T1000 (cell line): ENCODE measurements at regions not wholly inside any gene's neighbourhood (a gene's known extent, or its start where the extent isn't known, plus 50 kb on each side); places are given as distances from the start of the nearest gene placed in this dataset.
"Not testable (repeated sequence)": the region's sequence is repeated elsewhere in the genome, so short reads cannot be mapped to it uniquely, and the experiment has no call there.

Source experiments
- DNase-seq: peaks from one replicate; lab custom pipeline; 2025; ENCODE audit warnings: mixed read lengths; lab: John Stamatoyannopoulos, UW

DNA sequence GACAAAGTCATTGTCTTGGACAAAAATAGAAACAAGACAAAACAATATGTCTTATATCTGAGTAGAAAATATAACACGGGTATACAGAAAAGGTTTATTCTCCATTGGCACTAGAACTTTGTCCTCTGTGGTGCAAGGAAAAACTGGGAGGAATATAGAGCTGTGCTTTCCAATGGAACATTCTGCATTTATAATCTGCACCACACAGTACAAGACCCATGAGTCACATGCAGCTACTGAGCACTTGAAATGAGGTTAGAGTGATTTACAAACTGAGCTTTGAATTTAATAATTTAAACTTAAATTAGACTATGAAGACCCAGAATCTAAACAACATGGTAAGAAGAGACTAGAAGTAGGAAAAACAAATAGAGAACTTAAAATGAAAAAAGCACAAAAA lies 86.1 kb downstream of the RAP2A start:
- no peak for DNase-seq

DNA sequence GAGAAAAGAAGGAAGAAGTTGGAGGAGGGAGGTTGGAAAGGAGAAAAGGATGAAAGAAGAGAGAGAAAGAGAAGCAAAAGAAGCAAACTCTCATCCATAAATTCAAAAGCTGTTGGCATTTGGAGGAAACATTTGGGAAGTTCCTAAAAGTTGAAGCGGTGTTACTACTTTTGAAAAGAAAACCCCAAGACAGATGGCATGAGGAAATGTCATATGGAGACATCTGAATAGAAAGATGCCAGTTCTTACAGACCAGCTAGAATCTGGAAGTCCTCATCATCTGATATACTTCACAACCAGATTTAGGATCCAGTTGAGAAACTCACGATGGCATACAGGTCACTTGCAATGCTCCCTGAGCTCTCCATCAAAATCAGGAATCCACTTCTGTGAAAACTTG lies 86.9 kb downstream of the RAP2A start:
- DNase-seq, result no peak

DNA sequence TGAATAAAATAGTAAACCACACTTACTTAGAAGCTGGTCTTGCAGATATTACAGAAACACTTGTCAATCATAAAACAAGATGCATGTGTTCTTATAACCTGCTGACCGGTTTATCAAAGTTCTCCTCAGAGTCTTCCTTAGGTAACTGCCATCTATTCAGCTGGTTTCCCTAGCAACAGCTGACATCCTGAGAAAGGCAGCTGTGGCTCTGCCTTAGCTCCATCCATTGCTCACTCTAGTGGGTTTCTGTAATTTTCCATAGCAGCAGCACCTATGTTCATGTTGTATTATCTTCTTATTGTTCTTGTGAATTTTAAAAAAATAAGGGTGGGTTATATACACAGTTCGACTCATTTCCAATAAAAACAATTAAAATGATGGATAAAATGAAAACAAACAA lies 87.8 kb downstream of the RAP2A start:
- DNase-seq, result no peak

DNA sequence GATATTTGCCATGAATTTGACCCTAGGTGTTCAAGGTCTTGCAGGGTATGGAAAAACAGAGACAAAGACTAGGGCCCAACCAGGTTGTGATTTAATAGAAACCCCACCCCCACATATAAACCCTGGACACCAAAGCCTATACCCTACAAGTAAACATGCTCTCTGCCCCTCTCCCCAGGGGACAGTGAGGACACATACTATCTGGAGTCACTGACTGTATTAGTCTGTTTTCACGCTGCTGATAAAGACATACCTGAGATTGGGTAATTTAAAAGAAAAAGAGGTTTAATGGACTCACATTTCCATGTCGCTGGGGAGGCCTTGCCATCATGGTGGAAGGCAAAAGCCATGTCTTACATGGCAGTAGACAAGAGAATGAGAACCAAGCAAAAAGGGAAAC lies 88.3 kb downstream of the RAP2A start:
- no peak for DNase-seq

DNA sequence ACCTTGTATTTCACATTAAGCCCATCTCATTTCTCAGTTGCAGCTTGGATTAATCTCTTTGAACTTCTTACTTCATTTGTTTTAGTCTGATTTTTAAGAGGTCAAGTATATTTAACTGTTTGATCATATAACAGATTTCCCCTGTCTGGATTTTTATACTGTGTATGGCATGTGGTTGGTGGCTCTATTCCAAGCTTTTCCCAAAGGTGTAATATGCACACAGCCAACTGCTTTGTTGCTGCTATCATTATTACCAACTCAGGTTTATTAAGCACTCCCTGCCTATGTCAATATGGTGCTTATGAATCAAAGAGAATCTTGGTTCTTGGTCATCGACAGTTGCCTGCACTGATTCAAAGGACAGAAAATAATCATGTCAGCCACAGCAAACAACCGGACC lies 92.6 kb downstream of the RAP2A start:
- DNase-seq, result no peak

DNA sequence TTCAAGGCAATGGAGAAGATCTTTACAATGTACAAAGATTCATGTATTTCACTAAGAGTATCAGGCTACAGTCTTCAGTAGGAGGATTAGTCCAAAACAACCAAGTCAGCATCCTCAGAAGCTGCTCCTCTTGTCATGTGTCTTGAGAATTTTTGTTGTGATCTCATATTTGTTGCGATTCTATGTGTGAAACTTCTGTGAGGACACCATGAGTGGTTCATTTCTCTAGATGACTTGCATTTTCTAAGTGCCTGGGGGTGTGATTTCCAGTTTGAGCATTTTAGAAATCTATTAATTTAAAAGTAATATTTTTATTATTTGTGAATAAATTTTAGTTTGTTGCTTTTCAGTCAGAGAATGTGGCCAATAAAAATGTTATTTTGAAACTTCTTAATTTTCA lies 94.5 kb downstream of the RAP2A start:
- DNase-seq, result no peak

DNA sequence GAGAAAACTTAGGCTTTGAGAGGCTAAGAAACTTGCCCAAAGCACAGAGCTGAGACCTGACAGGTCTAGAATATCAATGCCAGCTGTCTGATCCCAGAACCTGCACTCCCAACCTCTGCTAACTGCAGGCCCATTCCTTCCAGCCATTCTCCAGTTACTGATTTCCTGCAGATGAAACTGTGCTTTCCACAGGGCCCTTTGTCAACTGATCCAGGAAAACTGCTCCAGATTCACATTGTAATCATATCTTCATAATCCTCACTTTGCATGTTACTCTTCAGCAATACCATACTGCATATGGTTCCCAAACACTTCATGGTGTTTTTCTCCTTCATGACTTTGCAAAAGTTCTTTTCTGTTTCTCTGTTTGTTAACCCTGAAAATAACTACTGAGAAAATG lies 100.6 kb downstream of the RAP2A start:
- no peak for DNase-seq

DNA sequence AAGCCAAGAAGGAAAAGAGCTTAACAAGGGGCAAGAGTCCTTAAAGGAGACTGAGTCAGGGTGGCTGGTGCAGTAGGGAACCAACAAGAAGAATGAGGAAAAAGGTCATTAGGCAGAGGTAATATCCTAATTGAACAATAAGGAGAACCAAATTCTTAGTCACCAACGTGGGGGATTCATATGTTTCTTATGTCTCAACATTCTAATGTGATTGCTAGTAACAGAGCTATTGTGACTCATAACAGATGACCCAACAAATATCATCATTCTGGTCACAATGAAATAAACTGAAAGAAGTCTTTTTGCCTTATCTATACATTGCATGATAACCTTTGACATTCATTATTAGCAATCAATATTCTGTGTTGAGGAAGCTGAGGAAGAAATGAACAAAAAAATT lies 101.6 kb downstream of the RAP2A start:
- no peak for DNase-seq

DNA sequence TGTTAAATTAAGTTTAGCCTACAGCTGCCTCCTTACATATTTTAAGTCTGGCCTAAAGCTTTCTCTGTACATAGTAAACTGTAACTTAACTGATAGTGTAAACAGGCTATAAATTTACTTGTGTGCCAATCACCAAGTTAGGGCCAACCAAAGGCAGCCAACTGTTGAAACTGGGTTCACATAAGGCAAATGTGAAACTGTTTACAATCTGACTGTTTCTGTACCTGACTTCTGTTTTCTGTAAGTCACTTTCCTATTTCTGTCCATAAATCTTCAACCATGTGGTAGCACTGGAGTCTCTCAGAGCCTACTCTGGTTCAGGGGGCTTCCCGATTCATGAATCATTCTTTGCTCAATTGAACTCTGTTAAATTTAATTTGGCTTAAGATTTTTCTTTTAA lies 103.1 kb downstream of the RAP2A start:
- no peak for DNase-seq

DNA sequence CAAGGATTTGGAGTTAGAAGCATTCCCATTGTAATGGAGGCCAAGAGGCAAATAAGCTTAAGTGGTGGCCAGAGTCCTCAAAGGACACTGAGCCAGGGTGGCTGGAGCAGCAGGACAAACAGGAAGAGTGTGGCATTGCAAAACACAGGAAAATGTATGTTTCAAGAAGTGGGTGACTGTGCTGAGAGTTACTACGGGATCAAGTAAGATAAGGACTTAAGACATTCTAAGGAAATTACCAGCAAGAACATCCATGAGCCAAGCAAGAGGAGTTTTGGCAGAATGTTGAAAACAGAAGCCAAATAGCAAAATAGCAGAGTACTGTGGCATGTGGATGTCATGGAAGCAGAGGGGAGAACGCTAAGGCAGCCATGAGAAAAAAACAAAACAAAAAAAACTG lies 104.2 kb downstream of the RAP2A start:
- no peak for DNase-seq

DNA sequence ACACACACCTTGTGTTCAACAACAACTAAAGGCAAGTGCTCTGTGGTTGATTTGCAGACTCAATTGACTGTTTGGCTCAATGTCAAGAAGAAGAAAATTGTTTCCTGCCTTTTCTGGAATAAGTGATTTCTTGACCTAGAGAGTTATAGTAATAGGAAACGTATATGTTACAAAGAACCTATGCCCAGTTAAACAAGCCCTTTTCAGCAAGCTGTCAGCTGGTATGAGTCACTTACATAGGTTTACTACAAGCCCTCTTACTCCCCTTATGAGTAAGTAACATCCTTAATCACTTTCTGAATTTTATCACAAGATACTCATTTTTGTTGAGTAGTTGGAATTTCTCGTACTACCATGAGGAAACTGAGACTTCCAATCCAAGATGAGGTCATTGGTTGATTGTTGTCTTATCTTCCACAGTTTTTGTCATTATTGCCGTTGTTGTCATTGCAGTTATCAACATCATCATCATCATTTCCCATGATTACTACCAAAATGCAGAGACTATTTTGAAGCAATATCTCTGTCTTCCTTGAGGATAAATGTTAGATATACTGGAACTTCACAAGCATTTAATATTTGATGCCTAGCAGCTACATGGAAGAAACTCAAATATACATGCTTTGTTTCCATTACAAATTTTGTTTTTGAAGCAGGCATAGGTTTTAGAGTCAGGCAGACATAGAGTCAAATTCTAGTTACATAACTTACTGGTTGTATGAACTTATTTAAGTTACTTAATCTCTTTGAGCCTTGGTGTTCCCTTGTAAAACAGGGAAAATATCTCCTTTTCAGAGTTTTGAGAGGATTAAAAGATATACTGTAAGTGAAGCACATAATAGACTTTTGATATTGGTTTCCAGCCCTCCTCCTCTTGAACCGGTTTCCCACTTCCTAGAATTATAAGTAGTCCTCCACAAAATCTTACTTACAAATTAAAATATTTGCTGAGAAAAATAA lies 106.0 kb downstream of the RAP2A start:
- DNase-seq, result no peak

DNA sequence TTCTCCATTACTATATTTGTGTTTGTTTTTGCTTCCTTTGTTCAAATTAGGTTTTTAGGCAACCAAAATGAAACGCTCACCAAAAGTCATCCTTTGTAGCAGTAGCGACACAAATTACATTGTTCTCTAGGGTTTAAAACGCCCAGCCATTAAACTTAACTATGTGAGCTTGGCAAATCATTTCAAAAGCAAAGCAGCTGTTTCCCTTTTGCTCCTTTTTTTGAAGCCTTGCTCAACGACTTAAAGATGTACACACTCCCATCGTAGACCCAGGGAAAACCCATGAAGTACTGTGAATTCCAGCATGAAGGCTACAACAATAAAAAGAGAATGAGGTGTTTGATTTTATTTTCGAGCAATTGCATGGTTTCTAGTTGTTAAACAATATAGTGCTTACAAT lies 106.7 kb downstream of the RAP2A start:
- no peak for DNase-seq

DNA sequence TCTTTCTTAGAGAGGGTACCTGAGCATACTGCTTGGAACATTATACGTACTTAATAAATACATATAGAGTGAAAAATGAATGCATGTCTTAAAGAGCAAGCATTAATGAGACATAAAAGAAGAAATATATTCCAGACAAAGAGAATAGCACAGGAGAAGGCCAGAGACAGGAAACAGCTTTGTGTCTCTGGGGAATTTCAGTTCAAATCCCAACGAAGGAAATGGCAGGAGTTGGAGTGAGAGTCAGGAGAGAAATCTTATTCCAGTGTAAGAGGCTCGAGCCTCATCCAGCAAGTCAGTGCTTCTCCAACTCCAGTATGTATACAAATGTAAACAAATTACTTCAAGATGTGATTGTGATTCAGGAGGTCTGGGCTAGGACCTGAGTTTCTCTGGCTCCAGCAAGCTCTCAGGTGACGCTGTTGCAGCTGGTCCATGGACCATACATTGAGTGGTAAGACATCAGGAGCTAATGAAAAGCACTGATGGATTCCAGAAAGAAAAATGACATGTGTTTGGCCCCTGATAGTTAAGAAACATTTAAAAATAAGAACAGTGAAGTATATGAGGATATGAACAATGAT lies 108.2 kb downstream of the RAP2A start:
- no peak for DNase-seq

DNA sequence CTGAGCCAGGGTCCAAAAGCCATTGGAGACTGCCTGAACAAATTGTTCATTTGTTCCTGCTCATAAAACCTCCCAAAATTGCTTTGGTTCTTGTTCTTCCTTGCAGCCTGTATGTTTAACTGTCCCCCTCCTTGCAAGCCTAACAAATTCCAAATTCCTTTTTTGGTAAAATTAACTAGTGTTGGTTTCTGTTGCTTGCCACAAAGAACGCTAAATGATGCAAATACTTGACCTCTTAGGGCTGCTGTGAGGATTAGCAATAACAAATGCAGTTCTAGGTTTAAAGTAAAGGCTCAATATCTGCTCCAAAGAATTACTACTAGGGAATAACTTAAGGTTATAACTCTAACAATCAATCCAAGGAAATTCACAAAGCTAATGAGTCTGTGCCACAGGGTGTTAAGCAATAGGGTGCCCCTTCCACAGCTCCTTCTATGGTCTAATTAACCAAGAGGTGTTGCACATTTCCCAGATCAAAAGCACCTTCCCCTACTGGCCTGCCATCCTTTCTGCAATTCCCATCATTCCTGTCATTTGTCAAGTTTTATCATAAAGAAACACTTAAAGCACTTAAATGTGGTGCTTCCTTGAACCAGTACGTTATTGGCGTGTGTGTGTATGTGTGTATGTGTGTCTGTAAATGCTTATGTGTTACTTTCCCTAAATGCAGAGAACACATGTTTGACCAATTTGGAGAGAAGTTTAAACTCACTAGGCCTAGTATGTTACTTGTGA lies 110.2 kb downstream of the RAP2A start:
- no peak for DNase-seq

DNA sequence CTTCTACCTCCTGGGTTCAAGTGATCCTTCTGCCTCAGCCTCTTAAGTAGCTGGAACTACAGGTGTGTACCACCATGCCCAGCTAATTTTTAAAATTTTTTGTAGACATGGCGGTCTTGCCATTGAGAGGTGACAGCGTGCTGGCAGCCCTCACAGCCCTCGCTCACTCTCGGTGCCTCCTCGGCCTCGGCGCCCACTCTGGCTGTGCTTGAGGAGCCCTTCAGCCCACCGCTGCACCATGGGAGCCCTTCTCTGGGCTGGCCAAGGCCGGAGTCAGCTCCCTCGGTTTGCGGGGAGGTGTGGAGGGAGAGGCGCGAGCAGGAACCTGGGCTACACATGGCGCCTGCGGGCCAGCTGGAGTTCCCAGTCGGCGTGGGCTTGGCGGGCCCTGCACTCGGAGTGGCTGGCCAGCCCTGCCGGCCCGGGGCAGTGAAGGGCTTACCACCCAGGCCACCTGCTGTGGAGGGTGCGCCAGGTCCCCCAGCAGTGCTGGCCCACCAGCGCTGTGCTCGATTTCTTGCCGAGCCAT lies 111.1 kb downstream of the RAP2A start:
- DNase-seq, result not testable (repeated sequence)

DNA sequence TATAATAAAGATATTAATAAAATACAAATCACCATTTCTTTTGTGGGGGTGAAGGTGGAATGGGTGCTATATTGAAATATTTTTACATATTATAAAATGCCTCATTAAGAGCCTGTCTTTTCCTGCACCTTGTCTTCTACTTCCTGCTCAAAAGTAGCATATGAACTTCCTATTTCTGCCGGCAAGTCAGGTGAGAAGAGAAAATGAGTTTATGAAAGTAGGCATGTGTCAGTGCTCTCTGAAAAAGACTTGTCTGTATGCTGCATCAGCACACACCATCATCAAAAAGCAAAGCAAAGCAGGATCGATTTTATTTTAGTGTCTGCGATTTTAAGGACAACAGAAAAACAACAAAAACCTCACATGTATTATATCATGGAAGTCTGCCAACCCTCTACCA lies 114.2 kb downstream of the RAP2A start:
- no peak for DNase-seq

DNA sequence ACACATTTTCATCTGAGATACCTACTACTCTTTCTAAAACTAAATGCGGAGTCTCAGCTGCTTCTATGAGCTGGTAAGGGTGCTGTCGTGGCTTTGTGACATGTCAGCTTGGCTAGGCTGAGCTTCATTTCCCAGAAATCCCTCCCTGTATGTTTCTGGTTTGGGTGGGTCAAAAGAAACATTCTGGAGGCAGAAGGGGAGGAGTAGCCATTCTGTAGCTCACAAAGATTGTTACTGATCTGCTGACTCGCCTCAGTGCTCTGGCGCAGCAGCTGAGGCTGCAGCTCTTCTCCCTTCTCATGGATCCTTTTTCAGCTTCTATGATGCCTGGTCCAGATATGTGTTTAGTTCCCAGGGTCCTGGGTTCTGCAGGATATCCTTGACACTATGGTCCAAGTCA lies 114.7 kb downstream of the RAP2A start:
- DNase-seq, result no peak

DNA sequence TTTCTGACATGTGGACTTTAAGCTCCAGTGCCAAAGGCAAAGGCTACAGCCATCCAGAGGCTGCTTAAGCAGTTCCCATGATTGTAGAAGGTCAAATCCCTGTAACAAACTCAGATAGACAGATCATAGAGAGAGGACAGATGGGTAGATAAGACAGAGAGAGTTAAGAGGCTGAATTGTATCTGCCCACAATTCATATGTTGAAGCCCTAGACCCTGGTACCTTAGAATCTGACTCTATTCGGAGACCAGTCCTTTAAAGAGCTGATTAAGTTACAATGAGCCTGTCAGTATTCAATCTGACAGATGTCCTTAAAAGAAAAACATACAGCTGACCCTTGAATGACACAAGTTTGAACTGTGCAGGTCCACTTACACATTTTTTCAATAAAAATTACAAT lies 115.2 kb downstream of the RAP2A start:
- no peak for DNase-seq

DNA sequence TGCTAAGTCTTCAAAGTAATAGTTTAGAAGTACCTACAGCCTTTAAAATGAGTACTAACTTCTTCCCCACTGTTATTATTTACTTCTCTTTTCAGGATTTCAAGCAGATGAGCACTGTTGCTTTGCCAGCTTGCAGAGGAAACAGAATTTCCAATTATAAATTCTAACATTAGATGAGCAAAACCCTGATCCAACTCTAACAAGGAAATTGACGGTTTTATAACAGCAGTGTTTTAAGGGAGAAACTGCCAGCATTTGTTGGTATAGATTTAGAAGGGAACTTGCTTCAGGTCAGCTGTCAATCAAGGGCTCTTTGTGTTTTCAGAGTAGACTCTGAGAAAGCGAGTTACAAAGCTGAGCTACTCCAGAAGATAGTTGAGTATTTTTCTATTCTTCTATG lies 120.5 kb downstream of the RAP2A start:
- no peak for DNase-seq

DNA sequence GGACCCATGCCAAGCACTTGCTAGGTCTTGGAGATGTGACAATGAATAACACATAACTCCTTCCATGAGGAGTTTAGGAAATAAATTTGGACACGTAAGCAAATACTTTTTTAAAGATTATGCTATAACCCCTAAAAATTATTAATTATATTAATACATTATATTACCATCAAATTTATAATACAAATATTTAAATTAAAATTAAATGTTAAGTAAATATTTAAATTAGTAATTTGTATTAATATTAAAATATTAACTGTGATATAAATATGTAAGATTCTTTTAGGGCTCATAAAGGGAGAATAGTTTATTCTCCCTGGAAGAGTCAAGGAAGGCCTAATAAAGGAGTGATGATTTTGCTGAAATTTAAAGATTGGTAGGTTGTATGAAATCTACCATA lies 121.1 kb downstream of the RAP2A start:
- DNase-seq, result no peak

DNA sequence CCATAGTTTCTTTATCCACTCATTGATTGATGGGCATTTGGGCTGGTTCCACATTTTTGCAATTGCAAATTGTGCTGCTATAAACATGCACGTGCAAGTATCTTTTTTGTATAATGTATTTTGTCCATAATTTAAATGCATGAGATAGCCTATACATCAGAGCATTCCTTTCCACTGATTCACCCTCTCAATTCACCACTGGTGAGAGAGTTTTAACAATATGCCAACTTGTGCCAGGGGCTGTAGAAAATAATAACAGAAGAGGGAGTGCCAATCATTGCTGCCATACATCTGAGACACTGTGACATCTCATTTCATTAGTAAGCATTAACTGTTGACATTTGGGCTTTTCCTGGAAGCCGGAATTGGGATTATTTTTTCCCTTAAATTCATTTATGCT lies 125.1 kb downstream of the RAP2A start:
- no peak for DNase-seq

DNA sequence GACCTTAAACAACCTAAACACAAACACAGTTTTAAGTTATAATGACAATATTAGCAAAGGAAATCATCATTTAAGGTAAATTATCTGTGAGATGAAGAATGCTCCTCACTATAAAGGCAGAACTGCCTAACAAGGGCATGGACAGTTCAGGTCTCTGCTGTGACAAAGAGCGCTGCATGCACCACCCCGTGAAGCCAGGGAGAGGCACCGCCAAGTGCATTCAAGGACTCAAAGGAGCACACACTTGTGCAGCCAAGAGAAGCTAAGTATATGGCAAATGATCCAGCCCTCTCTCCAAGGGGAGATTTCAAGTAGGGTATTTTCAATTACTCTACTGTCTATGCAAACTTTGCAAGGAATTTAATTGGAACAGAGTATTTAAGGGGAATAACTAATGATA lies 126.0 kb downstream of the RAP2A start:
- DNase-seq, result no peak

DNA sequence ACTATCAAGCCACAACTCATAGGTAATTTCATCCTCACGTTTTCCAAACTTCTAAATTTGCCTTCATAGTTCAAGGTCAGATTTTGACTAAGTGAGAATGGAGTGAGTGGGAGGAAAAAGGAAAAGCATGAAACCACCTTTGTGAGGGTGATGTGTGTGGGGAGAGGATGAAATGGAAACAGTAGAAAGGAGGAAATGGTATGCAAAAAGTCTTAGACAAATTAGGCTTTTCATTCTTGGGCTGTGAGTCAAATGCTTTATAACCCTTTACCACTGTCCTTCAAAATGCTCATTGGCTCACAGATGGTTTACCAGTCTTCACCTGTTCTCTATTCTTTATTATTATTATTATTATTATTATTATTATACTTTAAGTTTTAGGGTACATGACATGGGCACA lies 127.2 kb downstream of the RAP2A start:
- no peak for DNase-seq
